Astrocyte of the spinal cord (primary cell): ENCODE measurements at regions not wholly inside any gene's neighbourhood (a gene's known extent, or its start where the extent isn't known, plus 50 kb on each side); places are given as distances from the start of the nearest gene placed in this dataset.

Source experiments
- DNase-seq: peaks from one replicate; pipeline ENCODE4 v3.0.0; 2011; ENCODE audit warnings: low read depth, low spot score
- H3K4me3 ChIP-seq: 2 replicates; pipeline ENCODE4 v1.5.1; 2011; ENCODE audit warnings: low read depth, mild to moderate bottlenecking, low read length, moderate library complexity
- CTCF ChIP-seq: IDR thresholded peaks from 2 replicates; pipeline ENCODE4 v1.5.1; 2012; ENCODE audit warnings: low read depth, mild to moderate bottlenecking, low read length, inconsistent platforms
- in situ Hi-C: cut with HindIII; loops from 2 replicates; pipeline ENCODE4 v1.10.0; 2017; ENCODE audit warnings: low sequenced_read_pairs

- H3K4me3 ChIP-seq: no peak overlapping the region
- no peak for TF ChIP-seq CTCF
- in situ Hi-C loops: no loop called here
- DNase-seq: no peak
These were observed 927.5 kb downstream of the DTWD2 start for GRCh38 chr5:118060833-118061232.

DNA sequence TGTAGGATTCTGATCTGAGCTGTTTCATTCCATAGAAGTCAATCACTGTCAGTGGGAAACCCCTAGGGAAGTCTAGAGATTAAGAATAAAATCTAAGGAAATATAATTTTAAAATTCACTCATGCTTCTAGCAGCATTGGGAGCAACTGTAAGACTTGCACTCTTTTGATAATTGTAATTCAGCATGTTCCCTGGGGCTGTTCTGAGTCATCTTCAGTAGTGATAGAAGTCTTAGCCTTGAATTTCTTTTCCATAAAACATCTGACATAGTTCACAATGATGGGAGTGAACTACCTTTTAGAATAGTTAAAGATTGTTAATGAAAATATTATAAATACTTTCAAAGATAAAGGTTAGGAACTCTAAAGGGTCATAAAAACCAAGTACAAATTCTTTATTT lies 935.8 kb downstream of the DTWD2 start:
- in situ Hi-C loops: no loop called here
- TF ChIP-seq CTCF: no peak
- no peak overlapping the region for H3K4me3 ChIP-seq
- DNase-seq: no peak

DNA sequence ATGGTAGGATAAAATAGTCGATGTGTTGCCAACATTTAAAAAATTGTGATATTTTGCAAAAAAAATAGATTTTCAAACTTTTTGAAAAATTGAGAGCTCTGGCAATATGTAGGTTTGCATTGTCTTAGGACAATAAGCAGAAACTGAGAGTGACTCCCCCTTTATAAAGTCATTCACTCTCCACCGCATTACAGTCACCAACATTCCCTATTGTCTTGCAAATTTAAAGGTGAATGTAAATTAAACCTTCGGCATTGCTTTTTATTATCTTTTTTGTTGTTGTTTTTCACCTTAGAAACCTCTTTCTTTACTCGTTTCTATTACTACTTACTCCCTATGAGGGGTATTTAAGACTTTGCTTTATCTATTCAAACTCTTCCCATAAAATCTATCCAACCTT lies 944.2 kb downstream of the DTWD2 start:
- in situ Hi-C loops: no loop called here
- no peak for TF ChIP-seq CTCF

DNA sequence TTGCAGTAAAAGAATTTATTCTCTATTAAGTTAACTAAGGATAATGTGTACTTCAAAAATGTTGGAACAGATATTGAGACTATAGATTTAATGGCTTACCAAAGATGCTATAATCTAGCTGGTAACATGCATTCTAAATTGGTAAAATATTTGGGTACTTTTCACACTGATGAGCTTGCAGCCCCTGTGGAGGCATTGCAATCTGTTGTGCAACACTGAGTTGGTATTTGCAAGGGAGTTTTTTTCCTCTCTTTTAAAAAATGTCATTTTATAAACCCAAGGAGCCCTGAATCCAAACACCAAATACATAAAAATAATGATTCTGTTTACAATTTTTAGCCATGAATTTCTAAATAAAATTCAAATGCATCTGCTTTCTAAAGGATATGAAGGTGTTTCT lies 944.8 kb downstream of the DTWD2 start:
- H3K4me3 ChIP-seq: no peak overlapping the region
- TF ChIP-seq CTCF: no peak
- no peak for DNase-seq
- in situ Hi-C loops: no loop called here

More for the DNA sequence above, 944.2 kb downstream of the DTWD2 start:
- DNase-seq: no peak
- H3K4me3 ChIP-seq: no peak overlapping the region

GRCh38 chr5:118042076-118042475 lies 946.3 kb downstream of the DTWD2 start:
- in situ Hi-C loops: no loop called here
- no peak overlapping the region for H3K4me3 ChIP-seq
- DNase-seq: no peak
- no peak for TF ChIP-seq CTCF

DNA sequence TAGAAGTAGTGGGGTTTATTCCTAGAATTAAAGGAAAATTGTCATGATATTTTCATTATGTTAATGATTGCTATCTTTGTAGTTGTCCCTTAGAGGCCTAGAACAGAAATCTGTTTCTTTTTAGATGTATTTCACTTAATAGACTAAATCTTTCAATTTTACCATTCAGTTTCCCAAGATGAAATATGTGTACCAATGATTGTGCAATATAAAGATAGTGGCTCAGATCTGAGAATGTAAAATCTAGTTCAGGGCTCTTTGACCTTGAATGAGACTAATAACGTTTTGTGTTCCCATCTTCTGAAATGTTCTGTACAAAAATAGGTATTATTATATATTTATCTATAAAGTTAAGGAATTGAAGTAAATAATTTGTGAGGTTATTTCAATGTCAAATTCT lies 947.9 kb downstream of the DTWD2 start:
- no peak for DNase-seq
- no peak for TF ChIP-seq CTCF
- no peak overlapping the region for H3K4me3 ChIP-seq
- in situ Hi-C loops: no loop called here
